ENCODE measurements at regions not wholly inside any gene's neighbourhood (a gene's known extent, or its start where the extent isn't known, plus 50 kb on each side); places are given as distances from the start of the nearest gene placed in this dataset.
"Not testable (repeated sequence)": the region's sequence is repeated elsewhere in the genome, so short reads cannot be mapped to it uniquely, and the experiment has no call there.

- DNase-seq = no peak
- H3K36me3 ChIP-seq = no peaks in the 10 kb centered on the region
These were observed 339.6 kb downstream of the UTRN start for GRCh38 chr6:144624716-144625115.

GRCh38 chr6:144630857-144631256 is 345.7 kb downstream of the UTRN start:
- Histone ChIP-seq H3K9me3 (no peaks in the 10 kb centered on the region), H3K4me1 (no peaks in the 10 kb centered on the region), H3K27ac (no peak overlapping the region), H3K4me3 (no peak overlapping the region), H3K27me3 (no peaks in the 10 kb centered on the region), H3K36me3 (no peaks in the 10 kb centered on the region)
- no peak for TF ChIP-seq POLR2A (IDR thresholded peaks at IDR 0.05)
- no peak for TF ChIP-seq CTCF (IDR thresholded peaks at IDR 0.05)
- DNase-seq = no peak

More at GRCh38 chr6:144624716-144625115, 339.6 kb downstream of the UTRN start:
- Histone ChIP-seq H3K4me1 (no peaks in the 10 kb centered on the region), H3K9me3 (no peaks in the 10 kb centered on the region), H3K27me3 (no peaks in the 10 kb centered on the region), H3K27ac (no peak overlapping the region), H3K4me3 (no peak overlapping the region)
- TF ChIP-seq POLR2A (IDR thresholded peaks at IDR 0.05) (no peak), CTCF (IDR thresholded peaks at IDR 0.05) (no peak)

- DNase-seq = no peak
- no peak for TF ChIP-seq CTCF (IDR thresholded peaks at IDR 0.05)
- TF ChIP-seq POLR2A (IDR thresholded peaks at IDR 0.05) = no peak
- Histone ChIP-seq H3K4me1 (no peaks in the 10 kb centered on the region), H3K4me3 (no peak overlapping the region), H3K27ac (no peak overlapping the region), H3K9me3 (no peaks in the 10 kb centered on the region), H3K36me3 (no peaks in the 10 kb centered on the region), H3K27me3 (no peaks in the 10 kb centered on the region)
These were observed 347.1 kb downstream of the UTRN start for GRCh38 chr6:144632266-144632665.

- Histone ChIP-seq H3K4me1 (no peaks in the 10 kb centered on the region), H3K36me3 (no peaks in the 10 kb centered on the region), H3K9me3 (no peaks in the 10 kb centered on the region), H3K4me3 (no peak overlapping the region), H3K27ac (no peak overlapping the region), H3K27me3 (no peaks in the 10 kb centered on the region)
- TF ChIP-seq CTCF (IDR thresholded peaks at IDR 0.05) (no peak), POLR2A (IDR thresholded peaks at IDR 0.05) (no peak)
- no peak for DNase-seq
These were observed 348.8 kb downstream of the UTRN start for GRCh38 chr6:144633886-144634285.

- H3K27me3 ChIP-seq = no peaks in the 10 kb centered on the region
- TF ChIP-seq POLR2A (IDR thresholded peaks at IDR 0.05) (no peak), CTCF (IDR thresholded peaks at IDR 0.05) (no peak)
These were observed 349.2 kb downstream of the UTRN start for GRCh38 chr6:144634371-144634770.

GRCh38 chr6:144635051-144635450 is 349.9 kb downstream of the UTRN start:
- Histone ChIP-seq H3K4me3 (no peak overlapping the region), H3K9me3 (no peaks in the 10 kb centered on the region)
- no peak for TF ChIP-seq CTCF (IDR thresholded peaks at IDR 0.05)
- TF ChIP-seq POLR2A (IDR thresholded peaks at IDR 0.05) = no peak

More at GRCh38 chr6:144634371-144634770, 349.2 kb downstream of the UTRN start:
- Histone ChIP-seq H3K27ac (no peak overlapping the region), H3K9me3 (no peaks in the 10 kb centered on the region), H3K4me1 (no peaks in the 10 kb centered on the region), H3K4me3 (no peak overlapping the region), H3K36me3 (no peaks in the 10 kb centered on the region)
- DNase-seq = no peak

GRCh38 chr6:144636025-144636424 is 350.9 kb downstream of the UTRN start:
- H3K36me3 ChIP-seq, H3K4me3 ChIP-seq, H3K9me3 ChIP-seq, H3K27me3 ChIP-seq, DNase-seq, H3K4me1 ChIP-seq, H3K27ac ChIP-seq: not testable (repeated sequence)

More at GRCh38 chr6:144635051-144635450, 349.9 kb downstream of the UTRN start:
- DNase-seq = no peak
- no peaks in the 10 kb centered on the region for H3K4me1 ChIP-seq
- no peaks in the 10 kb centered on the region for H3K27me3 ChIP-seq
- H3K36me3 ChIP-seq = no peaks in the 10 kb centered on the region
- no peak overlapping the region for H3K27ac ChIP-seq

Data from Peyer's patch (tissue), 4 donors.